HUES64 (cell line): ENCODE measurements at regions not wholly inside any gene's neighbourhood (a gene's known extent, or its start where the extent isn't known, plus 50 kb on each side); places are given as distances from the start of the nearest gene placed in this dataset.
"Not testable (repeated sequence)": the region's sequence is repeated elsewhere in the genome, so short reads cannot be mapped to it uniquely, and the experiment has no call there.

Experiments used
- H3K27ac ChIP-seq: 2 replicates; pipeline ENCODE4 v1.7.0; 2013; ENCODE audit warnings: low read depth, low read length, inconsistent platforms
- H3K27me3 ChIP-seq: 2 replicates; pipeline ENCODE4 v1.6.1; 2013; ENCODE audit warnings: mild to moderate bottlenecking, low read length; ENCODE audit not compliant: insufficient read depth
- H3K36me3 ChIP-seq: 2 replicates; pipeline ENCODE4 v1.6.1; 2013; ENCODE audit warnings: mild to moderate bottlenecking, low read length; ENCODE audit not compliant: insufficient read depth
- H3K4me1 ChIP-seq: 2 replicates; pipeline ENCODE4 v1.6.1; 2013; ENCODE audit warnings: mild to moderate bottlenecking, low read length, moderate library complexity; ENCODE audit not compliant: insufficient read depth
- H3K4me3 ChIP-seq: 2 replicates; pipeline ENCODE4 v1.5.1; 2013; ENCODE audit warnings: mild to moderate bottlenecking, low read length, moderate library complexity
- H3K9ac ChIP-seq: 2 replicates; pipeline ENCODE4 v1.6.1; 2013; ENCODE audit warnings: mild to moderate bottlenecking, low read depth, low read length
- H3K9me3 ChIP-seq: 2 replicates; pipeline ENCODE4 v1.6.1; 2013; ENCODE audit warnings: low read depth, low read length; ENCODE audit not compliant: insufficient read depth
- WGBS: fragments of 150-250, 120-280 bp; methylation state at CpG from one replicate; pipeline ENCODE4 v1.1.7; 2013; ENCODE audit warnings: missing lambda C conversion rate; 5-methylcytosine and 5-hydroxymethylcytosine counted together

GRCh38 chr7:115210552-115210951, 288.7 kb downstream of the MDFIC start:
- H3K36me3 ChIP-seq, result no peaks in the 10 kb centered on the region
- no peaks in the 10 kb centered on the region for H3K27me3 ChIP-seq
- no peak overlapping the region for H3K9ac ChIP-seq
- no peak overlapping the region for H3K27ac ChIP-seq
- no peak overlapping the region for H3K4me3 ChIP-seq
- 95% methylated on average over 3 of the region's 4 CpGs for WGBS
- H3K9me3 ChIP-seq, result peaks cover 11% of the 10 kb centered on the region; the same call in 1 of the 2 replicates
- no peaks in the 10 kb centered on the region for H3K4me1 ChIP-seq

GRCh38 chr7:115208710-115209560, 287.0 kb downstream of the MDFIC start:
- H3K4me1 ChIP-seq, result no peaks in the 10 kb centered on the region
- peaks cover 20% of the 10 kb centered on the region; the same call in 1 of the 2 replicates for H3K9me3 ChIP-seq
- H3K27me3 ChIP-seq, result no peaks in the 10 kb centered on the region
- H3K4me3 ChIP-seq, result no peak overlapping the region
- H3K36me3 ChIP-seq, result no peaks in the 10 kb centered on the region
- no peak overlapping the region for H3K9ac ChIP-seq
- 88% methylated on average over 4 of the region's 6 CpGs for WGBS
- no peak overlapping the region for H3K27ac ChIP-seq

DNA sequence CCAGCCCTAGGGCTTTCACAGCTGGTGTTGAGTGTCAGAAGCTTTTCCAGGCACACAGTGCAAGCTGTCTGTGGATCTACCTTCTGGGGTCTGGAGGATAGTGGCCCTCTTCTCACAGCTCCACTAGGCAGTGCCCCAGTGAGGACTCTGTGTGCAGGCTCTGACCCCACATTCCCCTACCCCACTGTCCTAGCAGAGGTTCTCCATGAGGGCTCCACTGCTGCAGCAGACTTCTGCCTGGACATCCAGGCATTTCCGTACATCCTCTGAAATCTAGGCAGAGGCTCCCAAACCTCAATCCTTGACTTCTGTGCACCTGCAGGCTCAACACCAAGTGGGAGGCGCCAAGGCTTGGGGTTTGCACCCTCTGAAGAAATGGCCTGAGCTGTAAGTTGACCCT, 284.5 kb downstream of the MDFIC start:
- H3K9me3 ChIP-seq, result peaks cover 20% of the 10 kb centered on the region; the same call in 1 of the 2 replicates
- H3K27ac ChIP-seq, H3K36me3 ChIP-seq, H3K9ac ChIP-seq, H3K4me1 ChIP-seq, H3K27me3 ChIP-seq, H3K4me3 ChIP-seq: not testable (repeated sequence)
- WGBS, result 68% methylated on average over 2 of the region's 2 CpGs

GRCh38 chr7:115198143-115198542, 276.2 kb downstream of the MDFIC start:
- Histone ChIP-seq H3K27ac (no peak overlapping the region), H3K4me3 (no peak overlapping the region), H3K36me3 (no peaks in the 10 kb centered on the region), H3K9ac (no peak overlapping the region), H3K9me3 (no peaks in the 10 kb centered on the region), H3K4me1 (no peaks in the 10 kb centered on the region), H3K27me3 (no peaks in the 10 kb centered on the region)
- no CpG with 5 or more reads among the region's 3 CpGs for WGBS

GRCh38 chr7:115195208-115195607, 273.3 kb downstream of the MDFIC start:
- WGBS, result 100% methylated on average over 1 of the region's 2 CpGs
- no peak overlapping the region for H3K27ac ChIP-seq

GRCh38 chr7:115191526-115191925, 269.6 kb downstream of the MDFIC start:
- 83% methylated on average over 1 of the region's 2 CpGs for WGBS
- 0 out of 2 replicates have a peak, but pooled peaks cover 3% of the 10 kb centered on the region for H3K9me3 ChIP-seq
- H3K36me3 ChIP-seq, result no peaks in the 10 kb centered on the region
- no peaks in the 10 kb centered on the region for H3K4me1 ChIP-seq
- H3K27me3 ChIP-seq, result no peaks in the 10 kb centered on the region
- no peak overlapping the region for H3K9ac ChIP-seq
- no peak overlapping the region for H3K27ac ChIP-seq
- no peak overlapping the region for H3K4me3 ChIP-seq

More at GRCh38 chr7:115195208-115195607, 273.3 kb downstream of the MDFIC start:
- Histone ChIP-seq H3K4me1 (no peaks in the 10 kb centered on the region), H3K27me3 (no peaks in the 10 kb centered on the region), H3K9me3 (no peaks in the 10 kb centered on the region), H3K9ac (no peak overlapping the region), H3K4me3 (no peak overlapping the region), H3K36me3 (no peaks in the 10 kb centered on the region)

GRCh38 chr7:115183431-115184057, 261.6 kb downstream of the MDFIC start:
- Histone ChIP-seq H3K4me1 (peaks cover 5% of the 10 kb centered on the region; the same call in 1 of the 2 replicates), H3K9ac (no peak overlapping the region), H3K4me3 (no peak overlapping the region), H3K27me3 (no peaks in the 10 kb centered on the region), H3K27ac (no peak overlapping the region), H3K9me3 (0 out of 2 replicates have a peak, but pooled peaks cover 3% of the 10 kb centered on the region), H3K36me3 (no peaks in the 10 kb centered on the region)
- 93% methylated on average over 5 of the region's 5 CpGs for WGBS

GRCh38 chr7:115178835-115179234, 256.9 kb downstream of the MDFIC start:
- Histone ChIP-seq H3K4me1 (peaks cover 5% of the 10 kb centered on the region; the same call in 1 of the 2 replicates), H3K27me3 (no peaks in the 10 kb centered on the region), H3K27ac (no peak overlapping the region), H3K9me3 (peaks cover 3% of the 10 kb centered on the region; the same call in 1 of the 2 replicates), H3K36me3 (no peaks in the 10 kb centered on the region), H3K4me3 (no peak overlapping the region), H3K9ac (no peak overlapping the region)
- 76% methylated on average over 2 of the region's 2 CpGs for WGBS

GRCh38 chr7:115177823-115178222, 255.9 kb downstream of the MDFIC start:
- no peaks in the 10 kb centered on the region for H3K36me3 ChIP-seq
- H3K4me3 ChIP-seq, result no peak overlapping the region
- peaks cover 5% of the 10 kb centered on the region; the same call in 1 of the 2 replicates for H3K9me3 ChIP-seq
- peaks cover 5% of the 10 kb centered on the region; the same call in 1 of the 2 replicates for H3K4me1 ChIP-seq
- no peaks in the 10 kb centered on the region for H3K27me3 ChIP-seq
- WGBS, result 91% methylated on average over 3 of the region's 3 CpGs
- no peak overlapping the region for H3K27ac ChIP-seq
- H3K9ac ChIP-seq, result no peak overlapping the region

DNA sequence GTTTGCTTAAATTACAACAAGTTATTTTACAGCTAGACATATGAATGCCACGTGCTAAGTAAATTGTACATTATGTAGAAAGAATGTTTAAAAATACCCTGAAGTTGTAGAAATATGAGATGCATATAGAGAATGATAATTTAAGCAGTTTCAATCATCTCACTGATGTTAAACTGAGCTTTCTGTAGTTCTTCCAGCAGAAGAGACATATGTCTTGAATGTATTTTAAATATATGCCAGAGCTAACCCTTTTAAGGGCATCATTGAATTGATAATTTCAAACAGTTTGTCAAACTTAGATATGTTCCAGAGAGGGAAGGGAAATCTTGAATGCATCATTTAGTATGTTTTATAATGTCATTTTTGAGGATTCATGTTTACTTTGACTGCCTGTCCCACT, 255.2 kb downstream of the MDFIC start:
- Histone ChIP-seq H3K27ac (no peak overlapping the region), H3K36me3 (no peaks in the 10 kb centered on the region), H3K4me3 (no peak overlapping the region), H3K4me1 (peaks cover 5% of the 10 kb centered on the region; the same call in 1 of the 2 replicates), H3K27me3 (no peaks in the 10 kb centered on the region), H3K9me3 (peaks cover 5% of the 10 kb centered on the region; the same call in 1 of the 2 replicates), H3K9ac (no peak overlapping the region)
- 89% methylated on average over 1 of the region's 1 CpG for WGBS

DNA sequence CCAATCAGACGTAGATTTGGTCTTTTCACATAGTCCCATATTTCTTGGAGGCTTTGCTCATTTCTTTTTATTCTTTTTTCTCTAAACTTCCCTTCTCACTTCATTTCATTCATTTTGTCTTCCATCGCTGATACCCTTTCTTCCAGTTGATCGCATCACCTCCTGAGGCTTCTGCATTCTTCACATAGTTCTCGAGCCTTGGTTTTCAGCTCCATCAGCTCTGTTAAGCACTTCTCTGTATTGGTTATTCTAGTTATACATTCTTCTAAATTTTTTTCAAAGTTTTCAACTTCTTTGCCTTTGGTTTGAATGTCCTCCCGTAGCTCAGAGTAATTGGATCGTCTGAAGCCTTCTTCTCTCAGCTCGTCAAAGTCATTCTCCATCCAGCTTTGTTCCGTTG, 250.5 kb downstream of the MDFIC start:
- not testable (repeated sequence) for H3K4me1 ChIP-seq, H3K36me3 ChIP-seq, H3K27me3 ChIP-seq, H3K4me3 ChIP-seq, H3K9ac ChIP-seq, H3K9me3 ChIP-seq, H3K27ac ChIP-seq
- 90% methylated on average over 3 of the region's 8 CpGs for WGBS
